ENCODE measurements at regions not wholly inside any gene's neighbourhood (a gene's known extent, or its start where the extent isn't known, plus 50 kb on each side); places are given as distances from the start of the nearest gene placed in this dataset.

DNA sequence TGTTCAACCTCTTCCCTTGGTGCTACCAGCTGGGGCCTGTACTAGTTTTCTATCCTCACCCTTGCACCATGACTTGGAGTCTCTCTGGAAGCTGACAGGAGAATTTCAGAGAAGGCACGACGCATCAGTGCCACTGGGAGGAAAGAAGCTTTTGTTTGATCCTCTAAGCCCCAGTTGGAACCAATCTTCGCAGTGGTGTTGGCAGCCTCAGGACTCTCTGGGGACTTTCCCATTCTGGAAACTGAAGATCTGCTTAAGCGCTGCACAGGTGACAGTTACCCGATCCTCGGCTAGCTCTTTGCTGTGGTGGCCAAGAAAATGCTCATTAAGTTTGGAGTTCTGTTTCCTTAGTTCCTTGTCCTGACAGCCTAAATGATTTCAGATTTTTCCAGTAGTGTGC, 222.3 kb downstream of the RHOU start:
- no peaks in the 10 kb centered on the region for H3K36me3 ChIP-seq

DNA sequence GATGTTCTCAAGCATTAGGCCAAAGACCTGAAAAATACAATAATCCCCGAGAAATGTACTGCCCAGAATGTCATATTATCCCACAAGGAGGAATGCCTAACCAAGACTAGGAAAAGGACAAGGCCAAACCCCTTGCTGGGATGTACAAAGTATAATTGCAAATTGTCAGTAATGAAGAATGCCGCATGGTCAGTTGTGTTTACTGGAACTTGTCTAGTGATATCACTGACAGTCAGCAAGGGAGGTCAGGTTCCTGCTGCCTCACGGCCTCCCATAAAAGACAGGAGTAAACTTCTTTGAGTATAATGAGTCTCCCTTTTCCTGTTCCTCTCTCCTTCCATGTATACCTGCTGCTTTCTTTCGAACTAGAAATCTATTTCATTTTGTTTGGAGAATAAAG, 222.8 kb downstream of the RHOU start:
- H3K4me1 ChIP-seq, result no peaks in the 10 kb centered on the region
- H3K27me3 ChIP-seq, result no peaks in the 10 kb centered on the region
- WGBS, 2 donors, result 93 to 95% methylated on average over 4 of the region's 4 CpGs
- TF ChIP-seq, protein P1, sequence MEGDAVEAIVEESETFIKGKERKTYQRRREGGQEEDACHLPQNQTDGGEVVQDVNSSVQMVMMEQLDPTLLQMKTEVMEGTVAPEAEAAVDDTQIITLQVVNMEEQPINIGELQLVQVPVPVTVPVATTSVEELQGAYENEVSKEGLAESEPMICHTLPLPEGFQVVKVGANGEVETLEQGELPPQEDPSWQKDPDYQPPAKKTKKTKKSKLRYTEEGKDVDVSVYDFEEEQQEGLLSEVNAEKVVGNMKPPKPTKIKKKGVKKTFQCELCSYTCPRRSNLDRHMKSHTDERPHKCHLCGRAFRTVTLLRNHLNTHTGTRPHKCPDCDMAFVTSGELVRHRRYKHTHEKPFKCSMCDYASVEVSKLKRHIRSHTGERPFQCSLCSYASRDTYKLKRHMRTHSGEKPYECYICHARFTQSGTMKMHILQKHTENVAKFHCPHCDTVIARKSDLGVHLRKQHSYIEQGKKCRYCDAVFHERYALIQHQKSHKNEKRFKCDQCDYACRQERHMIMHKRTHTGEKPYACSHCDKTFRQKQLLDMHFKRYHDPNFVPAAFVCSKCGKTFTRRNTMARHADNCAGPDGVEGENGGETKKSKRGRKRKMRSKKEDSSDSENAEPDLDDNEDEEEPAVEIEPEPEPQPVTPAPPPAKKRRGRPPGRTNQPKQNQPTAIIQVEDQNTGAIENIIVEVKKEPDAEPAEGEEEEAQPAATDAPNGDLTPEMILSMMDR (IDR thresholded peaks at IDR 0.05), result no peak
- TF ChIP-seq POLR2A (IDR thresholded peaks at IDR 0.05), result no peak
- H3K4me3 ChIP-seq (replicated peaks in 1 of 3), result no peak overlapping the region
- intact Hi-C loops (cut with DNase I), result no loop called here
- DNase-seq, result no peak
- H3K36me3 ChIP-seq, result no peaks in the 10 kb centered on the region
- no peaks in the 10 kb centered on the region for H3K9me3 ChIP-seq
- H3K27ac ChIP-seq, result no peak overlapping the region

More for the DNA sequence above, 222.3 kb downstream of the RHOU start:
- 76 to 83% methylated on average over 6 of the region's 6 CpGs for WGBS, 2 donors
- DNase-seq, result no peak
- Histone ChIP-seq H3K27ac (no peak overlapping the region), H3K4me3 (replicated peaks in 1 of 3) (no peak overlapping the region), H3K4me1 (no peaks in the 10 kb centered on the region), H3K27me3 (no peaks in the 10 kb centered on the region), H3K9me3 (no peaks in the 10 kb centered on the region)
- intact Hi-C loops (cut with DNase I), result no loop called here
- no peak for TF ChIP-seq POLR2A (IDR thresholded peaks at IDR 0.05)

DNA sequence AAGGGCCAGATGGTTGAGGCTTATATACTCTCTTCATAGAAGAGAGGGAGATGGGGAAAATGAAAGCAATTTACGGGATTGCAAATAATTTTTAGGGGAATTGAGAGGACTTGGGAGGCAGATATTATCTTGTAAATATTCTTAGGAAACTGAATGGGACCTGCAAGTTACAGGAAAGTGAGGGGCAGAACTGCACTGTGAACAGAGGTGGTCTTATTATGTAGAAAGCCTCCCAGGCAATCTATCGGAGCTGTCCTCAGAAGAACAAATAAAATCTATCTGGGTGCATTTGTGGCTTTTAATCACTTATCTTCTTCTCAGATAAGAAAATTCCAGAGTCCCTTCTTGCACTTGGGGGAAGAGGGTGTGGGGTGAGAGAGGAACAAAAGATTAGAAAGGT, 223.5 kb downstream of the RHOU start:
- no peaks in the 10 kb centered on the region for H3K9me3 ChIP-seq
- TF ChIP-seq POLR2A (IDR thresholded peaks at IDR 0.05), result no peak
- TF ChIP-seq, protein P1 (IDR thresholded peaks at IDR 0.05), result no peak
- H3K27ac ChIP-seq, result no peak overlapping the region
- H3K4me1 ChIP-seq, result peaks cover 3 to 4% of the 10 kb centered on the region in 2 donors
- intact Hi-C loops (cut with DNase I), result no loop called here
- H3K27me3 ChIP-seq, result no peaks in the 10 kb centered on the region
- H3K36me3 ChIP-seq, result no peaks in the 10 kb centered on the region
- no peak for DNase-seq
- WGBS, 2 donors, result 92 to 97% methylated on average over 2 of the region's 2 CpGs
- H3K4me3 ChIP-seq (replicated peaks in 1 of 3), result no peak overlapping the region

DNA sequence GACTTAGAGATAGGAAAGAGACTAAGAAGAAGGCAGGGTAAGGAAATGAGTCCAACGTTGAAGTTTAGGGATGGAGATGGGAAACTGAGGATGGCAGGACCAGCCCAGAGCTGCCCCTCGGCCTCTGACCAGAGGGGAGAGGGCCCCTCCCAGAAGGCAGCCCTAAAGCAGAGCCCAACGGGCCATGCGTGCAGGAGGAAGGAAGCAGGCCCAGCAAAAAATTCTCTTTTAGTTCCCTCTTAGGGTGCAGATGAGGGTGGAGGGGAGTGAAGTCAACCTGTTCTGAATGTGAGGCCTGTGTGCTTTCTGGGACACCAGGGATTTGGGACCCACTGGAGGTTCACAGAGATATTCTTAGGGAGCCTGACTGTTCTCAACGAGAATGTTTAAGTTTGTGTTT, 225.4 kb downstream of the RHOU start:
- Histone ChIP-seq H3K27ac (no peak overlapping the region), H3K4me3 (replicated peaks in 1 of 3) (no peak overlapping the region), H3K36me3 (no peaks in the 10 kb centered on the region), H3K9me3 (no peaks in the 10 kb centered on the region), H3K4me1 (peaks cover 6 to 15% of the 10 kb centered on the region in 2 donors), H3K27me3 (no peaks in the 10 kb centered on the region)
- no peak for DNase-seq
- 72 to 85% methylated on average over 5 of the region's 5 CpGs for WGBS, 2 donors
- TF ChIP-seq POLR2A (IDR thresholded peaks at IDR 0.05), result no peak
- TF ChIP-seq, protein P1 (IDR thresholded peaks at IDR 0.05), result no peak
- intact Hi-C loops (cut with DNase I), result no loop called here

DNA sequence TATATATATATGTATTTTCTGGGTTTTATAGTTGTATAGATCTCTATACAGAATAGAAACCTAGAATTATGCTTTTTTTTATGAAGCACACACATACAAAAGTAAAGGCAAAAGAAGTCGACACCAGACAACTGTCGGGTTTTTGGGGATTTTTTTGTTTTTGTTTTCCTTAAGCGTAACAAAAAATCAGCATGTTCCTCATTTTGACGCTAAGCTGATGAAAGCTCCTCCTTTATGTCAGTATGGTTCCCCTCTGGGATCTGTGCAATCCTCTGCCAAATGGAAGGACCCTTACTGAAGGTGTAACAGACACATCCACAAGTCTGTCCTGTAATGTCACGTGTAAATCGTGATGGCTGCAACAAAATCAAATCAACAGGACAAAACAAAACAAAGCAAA, 226.2 kb downstream of the RHOU start:
- Histone ChIP-seq H3K4me1 (peaks cover 6 to 15% of the 10 kb centered on the region in 2 donors), H3K4me3 (replicated peaks in 1 of 3) (no peak overlapping the region), H3K9me3 (no peaks in the 10 kb centered on the region), H3K36me3 (no peaks in the 10 kb centered on the region), H3K27ac (no peak overlapping the region), H3K27me3 (no peaks in the 10 kb centered on the region)
- TF ChIP-seq POLR2A (IDR thresholded peaks at IDR 0.05), result no peak
- intact Hi-C loops (cut with DNase I), result no loop called here
- 90 to 97% methylated on average over 6 of the region's 6 CpGs for WGBS, 2 donors
- no peak for DNase-seq

DNA sequence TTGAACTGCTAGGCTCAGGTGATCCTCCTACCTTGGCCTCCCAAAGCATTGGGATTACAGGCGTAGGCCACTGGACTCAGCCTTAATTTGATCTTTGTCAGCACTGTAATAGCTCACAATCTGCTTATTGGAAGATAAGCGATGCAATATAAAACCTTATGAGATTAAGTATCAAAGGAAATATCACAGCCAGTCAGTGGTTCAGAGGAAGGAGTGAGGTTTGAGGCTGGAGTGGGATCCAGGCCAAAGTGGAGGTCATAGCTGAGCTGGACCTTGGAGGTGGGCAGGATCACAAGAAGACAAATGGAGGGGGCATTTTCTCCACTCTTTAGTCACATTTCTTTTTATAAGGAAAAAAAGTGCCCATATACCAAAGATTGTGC, 228.5 kb downstream of the RHOU start:
- H3K27ac ChIP-seq, result peak overlapping the region; percentile 67 to 88 (median 70)
- no peaks in the 10 kb centered on the region for H3K9me3 ChIP-seq
- peak in 1 of 2 donors; percentile 21 for DNase-seq
- WGBS, 2 donors, result 66 to 87% methylated on average over 2 of the region's 2 CpGs
- H3K4me3 ChIP-seq (replicated peaks in 1 of 3), result no peak overlapping the region
- no peaks in the 10 kb centered on the region for H3K36me3 ChIP-seq
- H3K4me1 ChIP-seq, result peaks cover 6 to 15% of the 10 kb centered on the region in 2 donors
- no peaks in the 10 kb centered on the region for H3K27me3 ChIP-seq
- intact Hi-C loops (cut with DNase I), result no loop called here
- TF ChIP-seq, protein P1 (IDR thresholded peaks at IDR 0.05), result no peak
- TF ChIP-seq POLR2A (IDR thresholded peaks at IDR 0.05), result no peak
